Right ventricle myocardium inferior (tissue), 1 donor: ENCODE measurements at regions not wholly inside any gene's neighbourhood (a gene's known extent, or its start where the extent isn't known, plus 50 kb on each side); places are given as distances from the start of the nearest gene placed in this dataset.

ENCODE experiments used
- ATAC-seq: fragments of 200-7000 bp; cut with Tn5 transposase; one replicate; pipeline ENCODE4 v1.9.1; 2020; ENCODE audit warnings: mild to moderate bottlenecking, moderate library complexity
- DNase-seq: peaks from one replicate; pipeline ENCODE4 v3.0.0; 2021; ENCODE audit errors: missing footprints
- intact Hi-C: fragments of 100-400 bp; cut with DNase I; formaldehyde crosslinking; loops from one replicate; pipeline ENCODE4 v1.11.0; 2022
- donor health status: DM: no; HTN: yes; CAD: no; lungs with severe emphysema.

GRCh38 chr6:18725449-18725848, 338.3 kb downstream of the RNF144B start:
- DNase-seq (no peak), ATAC-seq (no peak)
- intact Hi-C loops = no loop called here

DNA sequence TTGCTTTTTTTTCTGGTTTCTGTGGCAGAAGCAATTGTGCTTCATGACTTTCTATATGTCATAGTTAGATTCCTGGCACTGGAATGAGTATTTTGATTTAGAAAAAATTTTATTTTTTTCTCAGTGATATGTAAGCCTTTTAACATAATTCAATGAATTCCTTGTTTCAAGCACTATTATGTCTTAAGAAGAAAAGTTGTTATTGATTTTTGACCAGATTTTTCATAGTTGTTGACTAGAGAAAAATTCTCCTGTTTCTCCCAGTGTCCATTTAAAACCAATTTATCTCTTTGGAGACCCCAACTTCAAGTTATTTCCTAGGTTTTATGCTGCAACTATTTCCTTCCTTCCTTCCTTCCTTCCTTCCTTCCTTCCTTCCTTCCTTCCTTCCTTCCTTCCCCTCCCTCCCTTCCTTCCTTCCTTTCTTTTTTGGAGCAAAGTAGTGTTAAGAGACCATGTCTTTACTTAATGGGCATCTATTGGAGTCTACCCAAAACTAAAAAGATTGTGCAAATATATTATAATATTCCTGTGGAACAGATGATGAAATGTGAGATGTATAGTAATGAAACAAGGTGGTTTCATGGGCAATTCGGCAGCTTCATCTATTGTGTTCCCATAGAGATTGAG, 346.9 kb downstream of the RNF144B start:
- DNase-seq = no peak
- intact Hi-C loops = no loop called here
- no peak for ATAC-seq

DNA sequence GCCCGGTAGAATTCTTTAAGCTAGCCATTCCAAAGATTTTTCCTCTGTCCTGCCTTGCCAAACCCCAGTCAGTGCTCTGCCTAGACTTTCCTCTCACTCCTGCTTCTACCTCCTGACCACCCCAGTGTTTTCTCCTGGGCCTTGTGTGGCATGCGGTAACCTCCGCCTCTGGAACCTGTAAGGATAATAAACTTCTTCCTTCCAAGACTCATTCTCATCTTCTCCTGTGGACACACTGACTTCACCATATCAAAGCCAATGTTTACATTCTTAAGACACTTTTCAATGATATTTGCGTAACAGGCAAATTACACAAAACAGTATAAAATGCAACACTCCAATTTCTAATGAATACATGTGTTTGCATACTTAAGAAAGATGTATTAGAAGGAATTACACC, 354.6 kb downstream of the RNF144B start:
- intact Hi-C loops = loop anchor here (10.0 kb wide), 1 partner anchor 1113 kb away; no protein-coding TSS in a partner anchor
- ATAC-seq (no peak), DNase-seq (no peak)

DNA sequence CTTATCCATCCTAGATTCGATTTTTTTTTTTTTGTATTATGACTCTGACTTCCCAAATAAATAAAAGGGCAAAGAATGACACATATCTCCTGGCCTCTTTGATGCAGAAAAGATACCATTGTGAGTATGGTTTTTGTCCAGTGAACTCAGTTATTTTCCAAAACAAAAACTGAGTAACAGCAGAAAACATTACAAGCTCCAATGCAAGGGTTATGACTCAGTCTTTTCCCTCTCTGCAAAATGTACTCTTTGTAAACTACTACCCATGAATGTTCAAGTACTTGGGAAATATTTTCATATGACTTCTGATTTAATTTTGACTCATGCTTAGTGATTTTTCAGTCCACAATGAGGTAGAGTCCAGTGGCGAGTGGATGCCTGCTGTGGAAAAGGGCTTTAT, 355.3 kb downstream of the RNF144B start:
- ATAC-seq (no peak), DNase-seq (no peak)
- intact Hi-C loops = loop anchor here (10.0 kb wide), 1 partner anchor 1112 kb away; no protein-coding TSS in a partner anchor

- DNase-seq (no peak), ATAC-seq (no peak)
- intact Hi-C loops = loop anchor here (10.0 kb wide), 1 partner anchor 1108 kb away; no protein-coding TSS in a partner anchor
Observed at GRCh38 chr6:18746727-18747126, 359.6 kb downstream of the RNF144B start.

DNA sequence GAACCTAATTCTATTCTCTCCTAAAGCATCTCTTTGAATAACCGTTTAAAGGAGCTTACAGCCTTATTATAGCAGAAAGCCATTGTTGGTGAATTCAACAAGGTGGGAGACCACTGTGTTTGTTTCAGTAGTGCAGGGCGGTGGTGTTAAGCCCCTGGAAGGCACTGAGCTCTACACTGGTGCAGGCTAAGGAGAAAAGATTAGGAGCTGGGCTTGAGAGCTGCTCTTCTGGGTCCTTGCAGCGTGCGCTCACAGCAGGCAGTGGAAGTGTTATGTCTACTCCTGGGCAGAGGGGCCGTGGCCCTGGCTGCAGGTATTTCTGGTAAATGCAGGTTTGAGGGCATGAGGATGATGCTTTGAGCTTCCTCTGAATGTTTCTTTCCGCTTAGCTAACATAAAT, 361.2 kb downstream of the RNF144B start:
- no peak for DNase-seq
- ATAC-seq = no peak
- intact Hi-C loops = loop anchor here (10.0 kb wide), 1 partner anchor 1106 kb away; no protein-coding TSS in a partner anchor

DNA sequence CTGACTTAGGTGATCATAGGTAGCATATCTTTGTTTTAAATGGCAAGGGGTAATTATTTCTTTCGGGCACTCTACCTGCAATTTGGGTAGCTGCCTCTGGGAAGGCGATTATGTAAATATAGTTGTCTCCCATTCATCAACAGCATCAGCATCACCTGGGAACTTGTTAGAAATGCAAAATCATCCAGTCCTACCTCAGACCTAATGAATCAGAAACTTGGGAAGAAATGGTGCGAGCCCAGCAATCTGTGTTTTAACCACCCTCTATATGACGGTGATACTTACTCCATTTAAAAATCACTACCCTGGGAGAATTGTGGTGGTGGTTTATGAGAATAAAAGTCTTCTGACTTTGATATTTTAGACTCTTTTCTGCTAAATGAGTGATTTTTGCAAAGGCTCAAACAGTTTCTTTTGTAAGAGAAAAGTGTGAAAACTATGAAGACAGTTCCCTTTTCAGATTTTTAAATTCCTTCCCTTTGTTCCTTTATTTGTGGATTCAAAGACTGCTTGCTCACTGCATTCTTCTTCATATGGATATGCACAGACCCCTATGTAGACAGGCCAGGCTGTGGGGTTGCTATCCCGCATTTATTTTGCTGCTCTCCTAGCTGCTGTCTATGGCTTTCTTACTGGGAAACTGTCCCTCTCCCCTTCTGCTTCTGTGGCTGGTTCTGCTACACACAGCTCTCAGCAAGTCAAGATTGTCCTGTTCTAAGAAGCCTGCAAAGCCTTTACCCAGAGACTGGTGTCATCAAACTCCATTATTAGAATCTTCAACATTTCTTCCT, 365.3 kb downstream of the RNF144B start:
- ATAC-seq (no peak), DNase-seq (no peak)
- intact Hi-C loops = no loop called here

DNA sequence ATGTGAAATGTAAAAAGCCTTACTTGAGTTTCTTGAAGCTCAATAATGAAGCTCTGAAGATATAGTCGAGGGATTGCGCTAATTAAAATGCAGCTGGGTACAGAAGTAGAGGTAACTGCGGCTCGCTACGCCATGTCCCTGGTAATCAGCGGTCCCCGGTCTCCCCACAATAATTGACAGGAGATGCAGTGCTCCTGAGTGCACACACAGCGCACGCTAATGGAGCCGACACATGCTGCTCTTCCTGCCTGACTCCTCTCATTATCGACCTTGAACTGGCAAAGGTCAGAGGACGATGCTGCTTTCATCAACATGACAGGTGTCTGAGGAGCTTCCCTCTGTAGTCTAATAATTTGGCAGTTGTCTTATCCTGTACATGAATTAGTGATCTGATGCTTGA, 365.9 kb downstream of the RNF144B start:
- no peak for ATAC-seq
- intact Hi-C loops = no loop called here
- peak; percentile 21 for DNase-seq

DNA sequence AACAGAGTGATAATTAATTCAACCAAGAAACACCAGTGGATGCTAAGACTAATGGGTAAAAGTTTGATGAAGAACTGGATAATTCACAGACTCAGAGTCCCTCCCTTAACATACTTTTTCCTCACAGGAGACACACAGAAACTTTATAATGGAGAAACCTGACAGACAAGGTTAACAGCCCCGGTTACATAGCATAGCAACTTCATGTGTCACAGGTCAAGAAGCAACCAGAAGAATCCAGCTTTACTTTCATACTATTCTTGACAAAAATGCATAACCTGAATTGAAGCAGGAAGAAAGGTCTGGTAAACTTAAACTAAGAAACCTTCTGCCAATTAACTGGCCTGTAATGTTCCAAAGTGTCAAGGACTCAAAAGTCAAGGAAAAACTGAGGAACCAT, 375.9 kb downstream of the RNF144B start:
- DNase-seq (no peak), ATAC-seq (no peak)

GRCh38 chr6:18784794-18785193, 397.6 kb downstream of the RNF144B start:
- intact Hi-C loops = no loop called here
- ATAC-seq (no peak), DNase-seq (no peak)

More for the DNA sequence above, 375.9 kb downstream of the RNF144B start:
- intact Hi-C loops = no loop called here

DNA sequence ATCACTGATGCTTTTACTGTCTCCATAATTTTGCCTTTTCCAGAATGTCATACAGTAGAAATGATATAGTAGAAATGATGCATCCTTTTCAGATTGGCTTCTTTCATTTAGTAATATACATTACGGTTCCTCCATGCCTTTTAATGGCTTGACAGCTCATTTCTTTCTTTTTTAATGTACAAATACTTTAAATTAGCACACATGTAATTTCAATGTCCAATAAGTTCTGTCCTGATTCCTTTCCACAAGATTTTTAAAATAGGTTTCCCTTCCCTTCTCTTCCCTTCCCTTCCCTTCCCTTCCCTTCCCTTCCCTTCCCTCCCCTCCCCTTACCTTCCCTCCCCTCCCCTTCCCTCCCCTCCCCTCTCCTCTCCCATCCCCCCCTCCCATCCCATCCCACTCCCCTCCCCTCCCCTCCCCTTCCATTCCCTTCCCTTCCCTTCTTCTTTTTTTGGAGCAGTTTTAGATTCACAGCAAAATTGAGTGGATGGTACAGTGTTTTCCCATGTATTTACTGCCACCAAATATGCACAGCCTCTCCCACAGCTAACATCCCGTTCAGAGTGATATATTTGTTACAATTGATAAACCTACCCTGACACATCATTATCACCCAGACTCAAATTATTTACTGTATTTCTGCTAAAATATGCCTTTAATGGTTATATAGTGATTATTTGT, 398.8 kb downstream of the RNF144B start:
- ATAC-seq (no peak), DNase-seq (no peak)
- intact Hi-C loops = no loop called here

GRCh38 chr6:18792866-18793265, 405.7 kb downstream of the RNF144B start:
- ATAC-seq = no peak
- intact Hi-C loops = no loop called here
- DNase-seq = no peak

DNA sequence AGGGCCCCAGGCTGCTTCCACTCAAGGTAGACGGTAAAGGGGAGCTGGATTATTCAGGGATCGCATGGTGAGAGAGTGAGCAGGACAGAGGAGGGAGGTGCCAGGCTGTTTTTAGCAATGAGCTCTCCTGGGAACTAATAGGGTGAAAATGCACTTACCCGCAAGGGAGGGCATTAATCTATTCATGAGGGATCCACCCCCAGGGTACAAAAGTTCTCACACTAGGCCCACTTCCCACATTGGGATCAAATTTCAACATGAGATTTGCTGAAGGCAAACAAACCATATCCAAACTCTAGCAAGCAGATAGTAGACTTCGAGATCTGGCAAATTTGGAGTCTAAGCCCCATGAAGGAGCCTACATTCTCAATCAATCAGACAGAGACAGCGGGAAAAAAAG, 408.6 kb downstream of the RNF144B start:
- intact Hi-C loops = no loop called here
- ATAC-seq (no peak), DNase-seq (no peak)

- ATAC-seq (no peak), DNase-seq (no peak)
- intact Hi-C loops = no loop called here
Observed at GRCh38 chr6:18820725-18821124, 433.6 kb downstream of the RNF144B start.

DNA sequence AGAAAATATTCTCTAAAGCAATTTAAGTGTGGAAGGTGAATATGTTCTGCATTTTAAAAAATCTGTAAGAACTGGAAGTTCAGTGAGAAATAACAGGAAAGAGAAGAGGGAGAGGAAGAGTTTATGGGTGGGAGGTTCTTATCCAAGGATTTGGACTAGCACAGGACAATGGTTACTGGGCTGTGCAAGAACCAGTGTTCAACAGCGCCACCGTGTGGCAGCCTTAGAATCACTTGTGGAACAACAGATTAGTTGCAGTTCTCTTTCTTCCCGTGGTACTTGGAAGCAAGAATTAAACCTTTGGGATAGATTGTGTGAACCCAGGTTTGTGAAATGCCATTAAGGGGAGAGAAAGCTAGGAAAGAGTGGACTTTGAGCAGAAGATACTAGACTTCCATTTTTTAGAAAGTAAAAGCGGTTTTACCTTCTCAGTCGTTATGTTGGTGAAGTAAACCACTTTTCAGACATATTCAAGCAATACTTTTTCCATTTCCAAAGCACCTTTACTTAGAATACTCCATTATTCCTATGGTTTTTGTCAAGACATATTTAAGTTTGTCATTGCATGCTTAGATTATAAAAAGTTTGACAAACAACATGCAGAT, 436.7 kb downstream of the RNF144B start:
- intact Hi-C loops = no loop called here
- DNase-seq = peak; percentile 37
- no peak for ATAC-seq

- no peak for ATAC-seq
- no peak for DNase-seq
- intact Hi-C loops = no loop called here
Observed at GRCh38 chr6:18829272-18829870, 442.2 kb downstream of the RNF144B start.

DNA sequence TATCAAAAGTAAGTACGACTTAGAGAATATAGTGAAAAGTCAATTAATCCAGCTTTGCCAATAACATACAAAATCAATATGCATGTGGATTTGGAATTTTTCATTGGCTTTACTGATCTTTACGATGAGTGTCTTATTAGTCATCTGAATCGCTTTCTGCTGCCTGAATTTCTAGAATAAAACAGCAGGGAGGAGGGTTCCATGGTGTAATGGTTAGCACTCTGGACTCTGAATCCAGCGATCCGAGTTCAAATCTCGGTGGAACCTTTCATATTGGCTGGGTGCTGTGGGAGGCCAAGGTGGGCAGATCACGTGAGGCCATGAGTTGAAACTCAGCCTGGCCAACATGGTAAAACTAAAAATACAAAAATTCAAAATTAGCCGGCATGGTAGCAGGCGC, 448.8 kb downstream of the RNF144B start:
- intact Hi-C loops = no loop called here
- DNase-seq (no peak), ATAC-seq (no peak)

- no peak for DNase-seq
- intact Hi-C loops = no loop called here
Observed at GRCh38 chr6:18837013-18837412, 449.9 kb downstream of the RNF144B start.

GRCh38 chr6:18842534-18842933, 455.4 kb downstream of the RNF144B start:
- no peak for ATAC-seq
- intact Hi-C loops = no loop called here
- DNase-seq = no peak

More at GRCh38 chr6:18837013-18837412, 449.9 kb downstream of the RNF144B start:
- ATAC-seq = no peak
